HG03060 (cell line): ENCODE measurements at regions not wholly inside any gene's neighbourhood (a gene's known extent, or its start where the extent isn't known, plus 50 kb on each side); places are given as distances from the start of the nearest gene placed in this dataset.
"Not testable (repeated sequence)": the region's sequence is repeated elsewhere in the genome, so short reads cannot be mapped to it uniquely, and the experiment has no call there.

Experiments
- ATAC-seq: cut with Tn5 transposase; IDR thresholded peaks from one replicate; pipeline ENCODE4 v1.9.1; 2021; ENCODE audit warnings: low read depth, moderate number of reproducible peaks; ENCODE audit not compliant: unreplicated experiment

- no peak for ATAC-seq
Measured at GRCh38 chrX:13188731-13189309, 131.0 kb downstream of the ATXN3L start.

GRCh38 chrX:13186643-13187042, 133.2 kb downstream of the ATXN3L start:
- not testable (repeated sequence) for ATAC-seq

DNA sequence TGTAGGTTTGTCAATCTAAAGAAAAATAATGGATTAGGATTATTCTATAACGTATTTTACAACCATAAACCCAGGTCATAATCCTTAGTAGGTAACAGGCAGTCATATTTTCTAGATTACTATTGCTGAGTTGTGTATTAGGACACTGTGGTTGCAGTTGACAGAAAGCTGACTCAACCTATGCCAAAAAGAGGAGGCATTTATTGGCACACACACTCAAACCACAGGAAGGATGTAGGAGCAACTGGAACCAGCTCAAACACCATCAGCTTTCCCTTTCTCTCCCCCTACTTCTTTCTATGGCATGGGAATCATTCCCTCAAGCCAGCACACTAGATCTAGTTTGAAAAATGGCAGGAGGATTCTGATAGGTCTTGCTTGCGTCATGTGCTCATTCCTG, 136.4 kb upstream of the FAM9C start:
- ATAC-seq, result no peak

- ATAC-seq, result no peak
Measured at GRCh38 chrX:13179586-13179985, 135.2 kb upstream of the FAM9C start.

DNA sequence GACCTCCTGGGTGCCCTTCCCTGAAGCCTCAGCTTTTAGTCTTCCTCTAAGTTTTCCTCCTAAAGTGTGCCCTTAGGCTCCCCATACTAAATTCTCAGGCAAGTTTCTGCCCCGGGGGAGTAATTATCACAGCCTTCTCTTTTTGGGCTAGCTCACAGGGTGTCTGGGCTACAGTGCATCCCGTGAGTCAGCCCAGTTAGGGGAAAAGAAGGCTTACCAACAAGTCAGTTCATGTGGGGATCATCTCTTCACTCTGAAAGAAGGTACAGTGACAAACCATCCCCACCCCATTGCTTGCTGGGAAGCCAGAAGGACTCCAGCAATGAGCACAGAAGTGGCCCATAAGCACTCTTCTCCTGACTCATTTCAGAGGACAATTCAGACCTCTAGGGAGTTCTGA, 134.7 kb upstream of the FAM9C start:
- no peak for ATAC-seq

DNA sequence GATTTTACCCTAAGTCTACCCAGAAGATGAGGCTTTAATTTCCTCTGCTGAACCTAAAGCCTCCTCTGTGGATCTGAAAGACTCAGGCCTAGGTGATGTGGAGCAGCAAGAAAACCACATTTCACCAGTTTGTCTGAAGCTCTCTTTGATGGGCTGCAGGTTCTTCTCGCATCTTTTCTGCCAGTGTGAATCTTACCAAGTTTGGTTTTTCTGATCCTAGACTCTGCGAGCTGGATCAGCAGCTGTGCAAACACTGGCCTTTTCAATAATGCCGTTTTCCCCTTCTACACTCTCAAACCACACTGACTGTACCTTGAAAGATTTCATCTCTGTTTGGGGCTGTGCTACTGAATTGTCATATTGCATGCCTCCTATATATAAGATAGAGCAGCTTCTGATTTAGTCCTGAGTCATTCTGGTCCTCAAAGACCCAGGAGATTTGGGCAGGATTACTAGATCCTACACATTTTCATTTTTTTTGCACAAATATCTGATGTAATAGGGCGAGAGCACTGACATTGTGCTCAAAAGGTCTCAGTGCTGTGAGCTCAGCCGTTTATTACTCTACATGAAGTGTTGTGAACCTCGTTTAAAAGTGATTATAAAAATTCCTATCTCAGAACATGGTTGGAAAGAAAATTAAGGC, 133.6 kb upstream of the FAM9C start:
- no peak for ATAC-seq

GRCh38 chrX:13175056-13175455, 130.6 kb upstream of the FAM9C start:
- ATAC-seq, result no peak

- no peak for ATAC-seq
Measured at GRCh38 chrX:13170966-13171558, 126.6 kb upstream of the FAM9C start.

- ATAC-seq, result no peak
Measured at GRCh38 chrX:13169684-13170083, 125.3 kb upstream of the FAM9C start.

DNA sequence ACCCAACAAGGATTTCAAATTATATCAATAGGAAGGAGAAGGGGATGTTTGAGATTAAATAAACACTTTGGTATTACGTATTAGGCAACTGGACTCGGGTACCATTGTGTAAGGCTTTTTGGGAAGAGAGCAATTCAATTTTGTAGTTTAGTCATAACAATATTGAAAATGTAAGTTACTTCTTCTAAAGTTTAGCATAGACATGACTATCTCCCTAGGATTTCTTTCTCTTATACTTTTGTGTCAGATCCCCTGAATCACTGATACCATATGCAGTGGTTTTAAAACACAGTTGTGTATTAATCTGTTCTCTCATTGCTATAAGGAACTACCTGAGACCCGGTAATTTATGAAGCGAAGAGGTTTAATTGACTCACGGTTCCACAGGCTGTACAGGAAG, 123.8 kb upstream of the FAM9C start:
- no peak for ATAC-seq

- no peak for ATAC-seq
Measured at GRCh38 chrX:13167481-13168231, 123.2 kb upstream of the FAM9C start.

GRCh38 chrX:13165266-13166189, 121.1 kb upstream of the FAM9C start:
- ATAC-seq, result no peak

- ATAC-seq, result no peak
Measured at GRCh38 chrX:13164611-13165010, 120.2 kb upstream of the FAM9C start.

DNA sequence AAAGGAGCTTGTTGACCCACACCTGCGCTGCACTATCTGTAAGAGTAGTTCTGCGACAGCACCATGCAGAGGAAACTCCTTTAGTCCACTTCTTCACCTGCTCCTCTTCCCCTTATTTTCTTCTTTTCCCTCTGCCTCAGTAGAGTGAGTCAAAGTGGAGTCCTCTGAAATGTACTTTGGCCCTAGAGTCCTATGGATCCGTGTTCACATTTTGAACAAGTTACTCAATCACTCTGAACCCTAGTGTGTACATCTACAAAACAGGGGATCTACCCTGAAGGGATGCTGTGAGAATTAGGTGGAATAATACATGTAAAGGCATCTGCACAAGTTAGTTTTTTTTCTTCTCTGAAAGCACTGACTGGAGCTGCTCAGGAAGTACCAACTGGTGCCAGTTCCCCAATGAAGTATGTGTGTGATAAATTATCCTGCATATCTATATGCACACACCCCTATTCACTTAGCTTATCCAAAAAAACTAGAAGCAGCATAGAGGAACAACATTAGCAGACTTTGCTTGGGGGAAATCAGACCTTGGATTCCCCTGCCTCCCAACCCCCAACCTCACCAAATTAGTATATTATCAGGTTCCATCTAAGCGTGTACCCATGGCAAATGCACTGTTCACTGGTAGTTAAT, 118.5 kb upstream of the FAM9C start:
- ATAC-seq, result no peak

- no peak for ATAC-seq
Measured at GRCh38 chrX:13159886-13160285, 115.5 kb upstream of the FAM9C start.

- ATAC-seq, result no peak
Measured at GRCh38 chrX:13158911-13159310, 114.5 kb upstream of the FAM9C start.

GRCh38 chrX:13155550-13155949, 111.1 kb upstream of the FAM9C start:
- ATAC-seq, result not testable (repeated sequence)

DNA sequence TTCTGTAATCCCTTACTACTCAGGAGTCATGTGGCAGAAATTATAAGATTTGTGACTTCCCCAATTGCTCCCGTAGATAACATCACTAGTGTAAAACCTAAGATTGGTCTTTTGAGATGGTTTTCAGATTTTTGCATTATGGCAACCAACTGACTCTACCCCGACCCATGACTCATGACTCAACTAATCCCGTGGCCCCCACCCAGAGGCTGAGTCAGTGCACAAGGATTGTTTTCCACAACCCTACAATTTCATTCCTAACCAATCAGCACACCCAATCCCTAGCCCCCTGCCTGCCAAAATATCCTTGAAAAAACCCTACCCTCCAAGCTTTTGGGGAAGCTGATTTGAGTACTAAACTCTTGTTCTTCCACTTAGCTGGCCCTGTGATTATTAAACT, 109.4 kb upstream of the FAM9C start:
- no peak for ATAC-seq

GRCh38 chrX:13152518-13153185, 108.2 kb upstream of the FAM9C start:
- no peak for ATAC-seq
